ENCODE measurements at regions not wholly inside any gene's neighbourhood (a gene's known extent, or its start where the extent isn't known, plus 50 kb on each side); places are given as distances from the start of the nearest gene placed in this dataset.

DNA sequence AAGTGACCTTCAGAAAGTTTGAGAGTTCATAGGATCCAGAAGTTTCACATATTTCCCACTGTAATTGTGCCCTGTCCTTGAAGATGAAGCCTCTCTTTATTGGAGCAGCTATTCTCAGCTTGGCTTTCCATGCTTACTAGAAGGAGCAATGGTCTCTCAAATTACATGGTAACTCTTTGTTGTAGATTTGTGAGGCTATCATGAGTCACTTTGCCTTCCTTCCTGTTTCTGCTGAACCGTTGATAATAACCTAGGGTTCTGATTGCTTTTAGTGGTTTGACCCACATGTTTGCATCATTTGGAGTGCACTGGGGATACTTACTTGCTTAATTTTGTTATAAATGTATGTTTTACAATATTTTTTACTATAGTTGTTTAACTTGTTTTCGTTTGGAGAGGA lies 772.9 kb upstream of the SLITRK6 start:
- TF ChIP-seq, protein P1, sequence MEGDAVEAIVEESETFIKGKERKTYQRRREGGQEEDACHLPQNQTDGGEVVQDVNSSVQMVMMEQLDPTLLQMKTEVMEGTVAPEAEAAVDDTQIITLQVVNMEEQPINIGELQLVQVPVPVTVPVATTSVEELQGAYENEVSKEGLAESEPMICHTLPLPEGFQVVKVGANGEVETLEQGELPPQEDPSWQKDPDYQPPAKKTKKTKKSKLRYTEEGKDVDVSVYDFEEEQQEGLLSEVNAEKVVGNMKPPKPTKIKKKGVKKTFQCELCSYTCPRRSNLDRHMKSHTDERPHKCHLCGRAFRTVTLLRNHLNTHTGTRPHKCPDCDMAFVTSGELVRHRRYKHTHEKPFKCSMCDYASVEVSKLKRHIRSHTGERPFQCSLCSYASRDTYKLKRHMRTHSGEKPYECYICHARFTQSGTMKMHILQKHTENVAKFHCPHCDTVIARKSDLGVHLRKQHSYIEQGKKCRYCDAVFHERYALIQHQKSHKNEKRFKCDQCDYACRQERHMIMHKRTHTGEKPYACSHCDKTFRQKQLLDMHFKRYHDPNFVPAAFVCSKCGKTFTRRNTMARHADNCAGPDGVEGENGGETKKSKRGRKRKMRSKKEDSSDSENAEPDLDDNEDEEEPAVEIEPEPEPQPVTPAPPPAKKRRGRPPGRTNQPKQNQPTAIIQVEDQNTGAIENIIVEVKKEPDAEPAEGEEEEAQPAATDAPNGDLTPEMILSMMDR (conservative IDR thresholded peaks at IDR 0.05): no peak
- TF ChIP-seq ZFX (IDR thresholded peaks at IDR 0.05): no peak
